ENCODE measurements at regions not wholly inside any gene's neighbourhood (a gene's known extent, or its start where the extent isn't known, plus 50 kb on each side); places are given as distances from the start of the nearest gene placed in this dataset.

DNA sequence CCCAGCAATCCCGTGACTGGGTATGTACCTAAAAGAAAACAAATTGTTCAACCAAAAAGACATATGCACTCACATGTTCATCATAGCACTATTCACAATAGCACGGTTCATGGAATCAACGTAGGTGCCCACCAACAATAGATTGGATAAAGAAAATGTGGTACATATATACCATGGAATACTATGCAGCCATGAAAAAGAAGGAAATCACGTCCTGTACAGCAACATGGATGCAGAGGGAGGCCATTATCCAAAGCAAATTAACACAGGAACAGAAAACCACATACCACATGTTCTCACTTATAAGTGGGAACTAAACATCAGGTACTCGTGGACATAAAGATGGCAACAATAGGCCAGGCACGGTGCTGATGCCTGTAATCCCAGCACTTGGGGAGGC, 207.9 kb upstream of the TNP1 start:
- no peak for TF ChIP-seq EZH2 (IDR thresholded peaks at IDR 0.05; ENCODE audit: low read depth)
- TF ChIP-seq, protein P1, sequence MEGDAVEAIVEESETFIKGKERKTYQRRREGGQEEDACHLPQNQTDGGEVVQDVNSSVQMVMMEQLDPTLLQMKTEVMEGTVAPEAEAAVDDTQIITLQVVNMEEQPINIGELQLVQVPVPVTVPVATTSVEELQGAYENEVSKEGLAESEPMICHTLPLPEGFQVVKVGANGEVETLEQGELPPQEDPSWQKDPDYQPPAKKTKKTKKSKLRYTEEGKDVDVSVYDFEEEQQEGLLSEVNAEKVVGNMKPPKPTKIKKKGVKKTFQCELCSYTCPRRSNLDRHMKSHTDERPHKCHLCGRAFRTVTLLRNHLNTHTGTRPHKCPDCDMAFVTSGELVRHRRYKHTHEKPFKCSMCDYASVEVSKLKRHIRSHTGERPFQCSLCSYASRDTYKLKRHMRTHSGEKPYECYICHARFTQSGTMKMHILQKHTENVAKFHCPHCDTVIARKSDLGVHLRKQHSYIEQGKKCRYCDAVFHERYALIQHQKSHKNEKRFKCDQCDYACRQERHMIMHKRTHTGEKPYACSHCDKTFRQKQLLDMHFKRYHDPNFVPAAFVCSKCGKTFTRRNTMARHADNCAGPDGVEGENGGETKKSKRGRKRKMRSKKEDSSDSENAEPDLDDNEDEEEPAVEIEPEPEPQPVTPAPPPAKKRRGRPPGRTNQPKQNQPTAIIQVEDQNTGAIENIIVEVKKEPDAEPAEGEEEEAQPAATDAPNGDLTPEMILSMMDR (conservative IDR thresholded peaks at IDR 0.05), result no peak

All from PC-9 (cell line).